ENCODE measurements at regions not wholly inside any gene's neighbourhood (a gene's known extent, or its start where the extent isn't known, plus 50 kb on each side); places are given as distances from the start of the nearest gene placed in this dataset.
"Not testable (repeated sequence)": the region's sequence is repeated elsewhere in the genome, so short reads cannot be mapped to it uniquely, and the experiment has no call there.

DNA sequence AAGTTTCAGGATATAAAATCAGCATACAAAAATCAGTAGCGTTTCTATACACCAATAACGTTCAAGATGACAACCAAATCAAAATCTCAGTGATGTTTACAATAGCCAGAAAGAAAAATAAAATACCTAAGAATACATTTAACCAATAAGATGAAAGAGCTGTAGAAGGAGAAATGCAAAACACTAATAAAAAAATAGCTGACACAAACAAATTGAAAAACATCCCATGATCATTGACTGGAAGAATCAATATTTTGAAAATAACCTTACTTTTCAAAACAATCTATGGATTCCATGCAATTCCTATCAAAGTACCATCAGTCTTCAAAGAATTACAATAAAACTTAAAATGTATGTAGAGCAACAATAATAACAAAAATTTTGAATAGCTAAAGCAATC is 1096.3 kb downstream of the FAT4 start:
- TF ChIP-seq, protein P1, sequence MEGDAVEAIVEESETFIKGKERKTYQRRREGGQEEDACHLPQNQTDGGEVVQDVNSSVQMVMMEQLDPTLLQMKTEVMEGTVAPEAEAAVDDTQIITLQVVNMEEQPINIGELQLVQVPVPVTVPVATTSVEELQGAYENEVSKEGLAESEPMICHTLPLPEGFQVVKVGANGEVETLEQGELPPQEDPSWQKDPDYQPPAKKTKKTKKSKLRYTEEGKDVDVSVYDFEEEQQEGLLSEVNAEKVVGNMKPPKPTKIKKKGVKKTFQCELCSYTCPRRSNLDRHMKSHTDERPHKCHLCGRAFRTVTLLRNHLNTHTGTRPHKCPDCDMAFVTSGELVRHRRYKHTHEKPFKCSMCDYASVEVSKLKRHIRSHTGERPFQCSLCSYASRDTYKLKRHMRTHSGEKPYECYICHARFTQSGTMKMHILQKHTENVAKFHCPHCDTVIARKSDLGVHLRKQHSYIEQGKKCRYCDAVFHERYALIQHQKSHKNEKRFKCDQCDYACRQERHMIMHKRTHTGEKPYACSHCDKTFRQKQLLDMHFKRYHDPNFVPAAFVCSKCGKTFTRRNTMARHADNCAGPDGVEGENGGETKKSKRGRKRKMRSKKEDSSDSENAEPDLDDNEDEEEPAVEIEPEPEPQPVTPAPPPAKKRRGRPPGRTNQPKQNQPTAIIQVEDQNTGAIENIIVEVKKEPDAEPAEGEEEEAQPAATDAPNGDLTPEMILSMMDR (conservative IDR thresholded peaks at IDR 0.05; ENCODE audit: low read length), result no peak
- no peak for DNase-seq (ENCODE audit: low read depth)
- H3K4me3 ChIP-seq (ENCODE audit: low read length), result no peak overlapping the region

DNA sequence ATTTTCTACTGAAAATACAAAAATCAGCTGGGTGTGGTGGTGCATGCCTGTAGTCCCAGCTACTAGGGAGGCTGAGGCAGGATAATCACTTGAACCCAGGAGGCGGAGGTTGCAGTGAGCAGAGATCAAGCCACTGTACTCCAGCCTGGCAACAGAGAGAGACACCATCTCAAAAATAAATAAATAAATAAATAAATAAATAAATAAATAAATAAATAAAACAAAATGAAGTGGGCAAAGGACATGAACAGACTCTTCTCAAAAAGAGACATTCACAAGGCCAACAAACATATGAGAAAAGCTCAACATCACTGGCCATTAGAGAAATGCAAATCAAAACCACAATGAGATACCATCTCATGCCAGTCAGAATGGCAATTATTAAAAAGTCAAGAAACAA is 1097.6 kb downstream of the FAT4 start:
- not testable (repeated sequence) for H3K4me3 ChIP-seq (ENCODE audit: low read length); DNase-seq (ENCODE audit: low read depth)

DNA sequence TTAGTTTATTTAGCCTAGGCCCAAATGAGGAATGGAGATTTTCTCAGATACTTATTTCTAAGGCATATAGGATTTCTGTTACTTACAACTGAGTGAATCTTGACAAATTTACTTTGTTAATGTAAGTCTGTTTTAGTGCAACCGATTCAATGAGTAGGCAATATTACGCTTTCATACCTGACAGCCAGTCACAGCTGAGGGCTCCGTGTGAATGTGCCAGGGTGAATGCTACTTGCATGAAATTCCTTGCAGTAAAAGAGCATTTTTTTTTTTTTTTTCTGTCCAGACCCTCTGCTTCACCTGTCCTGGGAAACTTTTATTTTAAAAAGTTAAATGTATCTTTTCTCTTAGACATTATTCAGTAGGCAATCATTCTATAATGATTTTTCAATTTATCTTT is 1100.0 kb downstream of the FAT4 start:
- DNase-seq (ENCODE audit: low read depth), result no peak
- no peak overlapping the region for H3K4me3 ChIP-seq (ENCODE audit: low read length)
- TF ChIP-seq, protein P1 (conservative IDR thresholded peaks at IDR 0.05; ENCODE audit: low read length), result no peak

DNA sequence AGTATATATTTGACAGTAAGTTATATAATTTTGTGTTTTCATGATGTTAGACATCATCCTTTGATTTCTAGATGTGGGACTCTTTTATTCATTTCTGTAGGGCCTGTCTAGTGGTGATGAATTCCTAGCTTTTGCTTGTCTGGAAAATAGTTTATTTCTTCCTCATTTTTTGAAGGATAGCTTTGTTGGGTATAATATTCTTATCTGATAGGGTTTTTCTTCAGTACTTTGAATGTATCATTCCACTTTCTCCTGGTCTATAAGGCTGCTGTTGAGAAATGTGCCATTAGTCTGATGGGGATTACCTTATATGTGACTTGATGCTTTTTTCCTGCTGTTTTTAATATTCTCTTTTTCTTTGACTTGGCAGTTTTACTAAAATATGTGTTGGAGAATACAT is 1104.5 kb downstream of the FAT4 start:
- no peak overlapping the region for H3K4me3 ChIP-seq (ENCODE audit: low read length)
- TF ChIP-seq, protein P1 (conservative IDR thresholded peaks at IDR 0.05; ENCODE audit: low read length), result no peak
- no peak for DNase-seq (ENCODE audit: low read depth)

DNA sequence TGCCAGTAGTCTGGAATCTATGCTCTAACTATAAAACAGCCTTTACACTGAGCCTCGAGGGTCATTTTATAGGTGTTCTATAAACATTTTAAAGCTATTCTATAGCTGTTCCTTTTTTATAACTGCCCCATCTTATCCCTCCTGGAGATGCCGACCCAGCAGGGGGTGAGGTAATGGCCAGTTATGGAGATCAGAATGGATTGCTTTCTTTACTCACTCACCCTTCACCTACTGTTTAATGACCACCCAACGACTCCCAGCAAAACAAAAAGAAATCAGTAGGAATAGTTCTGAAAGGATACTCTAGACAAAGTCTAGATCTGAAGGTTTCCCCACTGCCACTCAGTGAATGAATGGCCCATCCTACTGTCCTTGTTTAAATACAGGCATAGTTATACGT is 1113.1 kb downstream of the FAT4 start:
- H3K4me3 ChIP-seq (ENCODE audit: low read length), result no peak overlapping the region
- no peak for DNase-seq (ENCODE audit: low read depth)
- TF ChIP-seq, protein P1 (conservative IDR thresholded peaks at IDR 0.05; ENCODE audit: low read length), result no peak

DNA sequence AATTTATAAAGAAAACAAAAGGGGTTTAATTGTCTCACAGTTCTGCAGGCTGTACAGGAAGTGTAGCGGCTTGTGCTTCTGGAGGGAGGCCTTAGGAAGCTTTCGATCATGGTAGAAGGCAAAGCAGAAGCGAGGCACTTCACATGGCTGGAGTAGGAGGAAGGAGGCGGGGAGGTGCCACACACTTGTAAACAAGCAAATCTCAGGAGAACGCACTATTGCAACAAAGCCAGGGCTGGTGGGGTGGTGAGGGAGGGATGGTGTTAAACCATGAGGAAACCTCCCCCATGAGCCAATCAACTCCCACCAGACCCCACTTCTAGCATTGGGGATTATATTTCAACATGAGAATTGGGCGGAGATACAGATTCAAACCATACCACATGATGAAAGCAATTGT is 1116.3 kb downstream of the FAT4 start:
- no peak for DNase-seq (ENCODE audit: low read depth)
- TF ChIP-seq, protein P1 (conservative IDR thresholded peaks at IDR 0.05; ENCODE audit: low read length), result no peak
- no peak overlapping the region for H3K4me3 ChIP-seq (ENCODE audit: low read length)

DNA sequence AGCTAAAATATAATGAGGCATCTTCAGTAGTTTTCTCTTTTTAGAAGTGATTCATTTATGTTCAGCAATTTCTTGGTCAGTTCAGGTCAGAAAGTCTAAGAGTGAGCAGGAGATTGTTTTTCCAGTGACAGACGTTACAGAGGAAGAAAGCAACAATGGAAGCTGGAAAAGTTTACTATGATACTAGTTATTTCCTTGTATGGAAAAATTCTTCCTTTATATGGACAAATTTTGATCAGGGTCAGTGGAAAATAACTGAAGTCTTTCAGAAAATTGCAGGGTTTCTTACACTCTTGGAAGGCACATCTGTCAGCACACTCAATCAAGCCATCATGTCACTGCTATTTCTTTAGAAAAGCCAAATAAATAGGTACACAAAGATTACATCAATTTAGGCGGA is 1120.7 kb downstream of the FAT4 start:
- no peak overlapping the region for H3K4me3 ChIP-seq (ENCODE audit: low read length)
- no peak for DNase-seq (ENCODE audit: low read depth)
- TF ChIP-seq, protein P1 (conservative IDR thresholded peaks at IDR 0.05; ENCODE audit: low read length), result no peak

DNA sequence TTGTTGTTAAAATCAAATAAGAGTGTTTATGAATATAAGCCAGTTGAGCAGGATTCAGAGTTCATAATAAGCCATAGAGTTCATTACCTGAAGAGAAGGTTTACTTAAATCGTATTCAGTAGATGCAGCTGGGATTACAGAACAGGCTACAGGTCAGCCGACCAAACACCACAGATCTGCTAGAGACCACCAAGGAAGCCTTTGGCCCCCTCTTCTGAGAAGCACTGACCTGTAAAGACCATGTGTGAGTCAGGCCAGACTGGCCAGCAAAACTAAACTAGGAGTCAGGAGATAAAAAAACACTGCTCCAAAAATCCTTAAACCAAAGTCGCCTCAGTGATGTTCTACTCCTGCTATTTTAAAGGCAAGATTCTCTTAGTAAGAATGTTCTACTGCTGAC is 1125.5 kb downstream of the FAT4 start:
- no peak for DNase-seq (ENCODE audit: low read depth)
- TF ChIP-seq, protein P1 (conservative IDR thresholded peaks at IDR 0.05; ENCODE audit: low read length), result no peak
- no peak overlapping the region for H3K4me3 ChIP-seq (ENCODE audit: low read length)
